Esophagus muscularis mucosa (tissue), 4 donors: ENCODE measurements at regions not wholly inside any gene's neighbourhood (a gene's known extent, or its start where the extent isn't known, plus 50 kb on each side); places are given as distances from the start of the nearest gene placed in this dataset.

ENCODE experiments used
- EP300 ChIP-seq: sonication (generic); formaldehyde crosslinking; IDR thresholded peaks from one replicate; pipeline ENCODE4 v1.6.1; 2017; ENCODE audit warnings: antibody characterized with exemption
- POLR2A ChIP-seq: fragments of 450-650 bp; IDR thresholded peaks from one replicate; pipeline ENCODE4 v1.6.1; 2017; ENCODE audit warnings: antibody characterized with exemption, moderate library complexity, mild to moderate bottlenecking, low read depth
- POLR2AphosphoS5 ChIP-seq, 2 donors: sonication (generic); formaldehyde crosslinking; IDR thresholded peaks; one replicate each; pipeline ENCODE4 v1.6.1; 2017; ENCODE audit warnings: antibody characterized with exemption in 2 of 2
- TF ChIP-seq, protein P1 (sequence below), 3 experiments: fragments of 200-600 bp in 2 of 3; fragments of 450-650 bp in 1 of 3; sonication (generic) in 2 of 3; IDR thresholded peaks; one replicate each; pipeline ENCODE4 v1.5.1; 2017 to 2019; ENCODE audit warnings: antibody characterized with exemption in 3 of 3, mild to moderate bottlenecking in 2 of 3, moderate library complexity in 1 of 3

GRCh38 chr4:128525387-128525786 is 237.8 kb upstream of the PGRMC2 start:
- TF ChIP-seq, protein P1, sequence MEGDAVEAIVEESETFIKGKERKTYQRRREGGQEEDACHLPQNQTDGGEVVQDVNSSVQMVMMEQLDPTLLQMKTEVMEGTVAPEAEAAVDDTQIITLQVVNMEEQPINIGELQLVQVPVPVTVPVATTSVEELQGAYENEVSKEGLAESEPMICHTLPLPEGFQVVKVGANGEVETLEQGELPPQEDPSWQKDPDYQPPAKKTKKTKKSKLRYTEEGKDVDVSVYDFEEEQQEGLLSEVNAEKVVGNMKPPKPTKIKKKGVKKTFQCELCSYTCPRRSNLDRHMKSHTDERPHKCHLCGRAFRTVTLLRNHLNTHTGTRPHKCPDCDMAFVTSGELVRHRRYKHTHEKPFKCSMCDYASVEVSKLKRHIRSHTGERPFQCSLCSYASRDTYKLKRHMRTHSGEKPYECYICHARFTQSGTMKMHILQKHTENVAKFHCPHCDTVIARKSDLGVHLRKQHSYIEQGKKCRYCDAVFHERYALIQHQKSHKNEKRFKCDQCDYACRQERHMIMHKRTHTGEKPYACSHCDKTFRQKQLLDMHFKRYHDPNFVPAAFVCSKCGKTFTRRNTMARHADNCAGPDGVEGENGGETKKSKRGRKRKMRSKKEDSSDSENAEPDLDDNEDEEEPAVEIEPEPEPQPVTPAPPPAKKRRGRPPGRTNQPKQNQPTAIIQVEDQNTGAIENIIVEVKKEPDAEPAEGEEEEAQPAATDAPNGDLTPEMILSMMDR (IDR thresholded peaks at IDR 0.05), result no peak
- TF ChIP-seq POLR2A, result no peak
- no peak for TF ChIP-seq POLR2AphosphoS5 (IDR thresholded peaks at IDR 0.05)
- no peak for TF ChIP-seq EP300
